HCT116 (cell line): ENCODE measurements at regions not wholly inside any gene's neighbourhood (a gene's known extent, or its start where the extent isn't known, plus 50 kb on each side); places are given as distances from the start of the nearest gene placed in this dataset.

Source experiments
- ATF3 ChIP-seq: IDR thresholded peaks from 2 replicates; pipeline ENCODE4 v1.6.1; 2012
- CTCF ChIP-seq, 3 experiments: fragments of 200-600 bp in 1 of 3; sonication (generic) in 1 of 3; IDR thresholded peaks in 2 of 3; conservative IDR thresholded peaks in 1 of 3; 2 replicates each; pipeline ENCODE4 v1.5.1; 2012 to 2017; ENCODE audit warnings: low read depth in 2 of 3, low read length in 2 of 3, antibody characterized with exemption in 1 of 3, borderline replicate concordance in 1 of 3, control low read depth in 1 of 3, mild to moderate bottlenecking in 1 of 3, mixed read lengths in 1 of 3, mixed run types in 1 of 3, moderate library complexity in 1 of 3; ENCODE audit not compliant: insufficient read depth in 1 of 3
- EGR1 ChIP-seq: IDR thresholded peaks from 2 replicates; pipeline ENCODE4 v1.6.1; 2012; ENCODE audit warnings: low read depth
- EZH2 ChIP-seq: fragments of 200-600 bp; sonication (generic); IDR thresholded peaks from 2 replicates; pipeline ENCODE4 v1.6.1; 2017; ENCODE audit warnings: antibody characterized with exemption, mixed run types
- EZH2phosphoT487 ChIP-seq: fragments of 200-600 bp; IDR thresholded peaks from 2 replicates; pipeline ENCODE4 v1.6.1; 2018; ENCODE audit warnings: antibody characterized with exemption, borderline replicate concordance
- FOSL1 ChIP-seq: IDR thresholded peaks from 2 replicates; pipeline ENCODE4 v1.6.1; 2012; ENCODE audit warnings: low read depth
- JUND ChIP-seq: IDR thresholded peaks from 2 replicates; pipeline ENCODE4 v1.6.1; 2012
- MAX ChIP-seq: IDR thresholded peaks from 2 replicates; pipeline ENCODE4 v1.6.1; 2012
- POLR2A ChIP-seq: IDR thresholded peaks from 2 replicates; pipeline ENCODE4 v1.7.0; 2011; ENCODE audit warnings: borderline replicate concordance; ENCODE audit not compliant: insufficient read depth, insufficient read length; ENCODE audit errors: extremely low read depth
- ZNF274 ChIP-seq: fragments of 200-500 bp; sonication (Bioruptor generic); IDR thresholded peaks from 2 replicates; pipeline ENCODE4 v1.6.1; 2014; ENCODE audit warnings: mild to moderate bottlenecking, low read depth, low read length, inconsistent platforms

- no peak for TF ChIP-seq CTCF (IDR thresholded peaks at IDR 0.05 in 2 of 3, conservative IDR thresholded peaks at IDR 0.05 in 1 of 3; ENCODE audit: borderline replicate concordance in 1 of 3, insufficient read depth in 1 of 3, low read depth in 2 of 3, low read length in 2 of 3)
- TF ChIP-seq EZH2: no peak
- TF ChIP-seq MAX: no peak
- TF ChIP-seq EGR1: no peak
- TF ChIP-seq FOSL1: no peak
- no peak for TF ChIP-seq POLR2A
- TF ChIP-seq JUND: no peak
- no peak for TF ChIP-seq ATF3
- TF ChIP-seq EZH2phosphoT487: no peak
- no peak for TF ChIP-seq ZNF274
These were observed 187.1 kb downstream of the ELAVL2 start for GRCh38 chr9:23638837-23639426.
